ENCODE measurements at regions not wholly inside any gene's neighbourhood (a gene's known extent, or its start where the extent isn't known, plus 50 kb on each side); places are given as distances from the start of the nearest gene placed in this dataset.
"Not testable (repeated sequence)": the region's sequence is repeated elsewhere in the genome, so short reads cannot be mapped to it uniquely, and the experiment has no call there.

DNA sequence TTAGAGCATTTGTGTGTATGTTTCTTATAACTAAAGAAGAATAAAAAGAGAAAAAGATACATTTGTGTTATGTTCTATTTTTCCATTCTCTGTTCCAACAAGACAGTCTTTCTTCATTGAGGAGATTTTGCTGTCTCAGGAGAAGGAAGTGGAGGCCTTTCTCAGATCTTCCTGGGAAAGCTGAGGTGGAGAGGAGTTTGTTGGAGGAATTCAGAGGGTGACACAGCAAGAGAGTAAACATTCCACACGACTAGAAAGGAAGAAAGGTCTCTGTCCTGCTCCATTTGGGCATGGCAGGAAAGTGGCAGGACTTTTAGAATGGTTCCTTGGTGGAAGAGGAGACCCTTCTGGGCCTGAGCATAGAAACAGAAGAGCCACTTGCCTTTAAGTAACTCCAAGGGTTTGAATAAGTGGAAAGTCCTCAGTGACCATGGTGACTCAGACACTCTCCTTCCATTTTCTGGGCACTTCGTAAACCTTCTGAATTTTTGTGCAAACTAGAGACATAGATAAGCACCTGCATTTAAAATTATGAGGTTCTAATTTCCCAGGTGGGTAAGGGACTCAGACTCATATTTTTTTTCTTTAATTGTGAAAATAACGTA, 52.3 kb upstream of the COL5A2 start:
- no peak for DNase-seq

GRCh38 chr2:189232759-189233406, 53.3 kb upstream of the COL5A2 start:
- H3K27me3 Mint-ChIP-seq: no peaks in the 10 kb centered on the region
- no peak overlapping the region for H3K4me3 Mint-ChIP-seq
- no peak for DNase-seq
- no peaks in the 10 kb centered on the region for H3K9me3 Mint-ChIP-seq
- H3K27ac Mint-ChIP-seq: peak overlapping the region; percentile 52
- no peaks in the 10 kb centered on the region for H3K36me3 Mint-ChIP-seq
- H3K4me1 Mint-ChIP-seq: peaks cover 21% of the 10 kb centered on the region

More for the DNA sequence above, 52.3 kb upstream of the COL5A2 start:
- Mint-ChIP-seq H3K27ac (peak overlapping the region; percentile 62), H3K27me3 (no peaks in the 10 kb centered on the region), H3K9me3 (peaks cover 3% of the 10 kb centered on the region), H3K36me3 (no peaks in the 10 kb centered on the region), H3K4me1 (peaks cover 21% of the 10 kb centered on the region), H3K4me3 (no peak overlapping the region)

DNA sequence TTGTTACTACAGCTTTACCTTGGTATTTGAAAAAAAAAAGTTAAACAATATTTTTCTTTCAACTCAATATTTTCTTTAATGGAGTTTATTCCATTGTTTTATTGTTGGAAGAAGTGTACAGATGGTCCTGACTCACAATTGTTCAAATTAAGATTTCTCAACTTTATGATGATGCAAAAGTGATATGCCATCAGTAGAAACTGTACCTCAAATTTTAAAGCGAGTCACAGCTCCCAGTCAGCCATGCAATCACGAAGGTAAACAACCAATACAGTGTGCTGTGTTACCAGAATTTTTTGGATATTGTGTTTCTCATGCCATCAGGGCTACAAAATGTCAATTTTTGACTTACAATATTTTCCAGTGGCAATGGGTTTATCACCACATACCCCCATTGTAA, 54.0 kb upstream of the COL5A2 start:
- H3K4me3 Mint-ChIP-seq: no peak overlapping the region
- H3K27ac Mint-ChIP-seq: no peak overlapping the region
- no peak for DNase-seq
- peaks cover 2% of the 10 kb centered on the region for H3K9me3 Mint-ChIP-seq
- peaks cover 21% of the 10 kb centered on the region for H3K4me1 Mint-ChIP-seq
- peaks cover 5% of the 10 kb centered on the region for H3K36me3 Mint-ChIP-seq
- no peaks in the 10 kb centered on the region for H3K27me3 Mint-ChIP-seq

DNA sequence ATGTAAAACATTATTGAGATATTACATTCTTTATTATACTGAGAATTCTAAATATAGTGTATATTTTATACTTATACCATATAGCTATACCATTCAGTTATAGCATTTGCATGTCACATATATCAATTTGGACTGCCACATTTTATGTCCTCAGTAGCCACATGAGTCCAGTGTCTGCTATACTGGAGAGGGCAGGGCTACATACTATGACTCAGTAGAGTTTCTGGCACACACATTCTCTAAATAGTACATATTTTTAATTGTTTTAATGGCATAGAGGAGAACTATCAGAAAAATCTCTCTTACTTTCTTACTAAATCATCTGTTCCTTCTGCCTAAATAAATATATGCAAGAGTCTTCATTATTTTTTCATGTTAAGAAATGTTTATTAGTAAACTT, 55.4 kb upstream of the COL5A2 start:
- Mint-ChIP-seq H3K4me1 (peaks cover 21% of the 10 kb centered on the region), H3K36me3 (peaks cover 6% of the 10 kb centered on the region), H3K4me3 (no peak overlapping the region), H3K9me3 (peaks cover 3% of the 10 kb centered on the region), H3K27ac (no peak overlapping the region), H3K27me3 (no peaks in the 10 kb centered on the region)
- DNase-seq: no peak

GRCh38 chr2:189236066-189236465, 56.5 kb upstream of the COL5A2 start:
- peaks cover 8% of the 10 kb centered on the region for H3K36me3 Mint-ChIP-seq
- H3K27ac Mint-ChIP-seq: no peak overlapping the region
- peaks cover 3% of the 10 kb centered on the region for H3K9me3 Mint-ChIP-seq
- peaks cover 17% of the 10 kb centered on the region for H3K4me1 Mint-ChIP-seq
- DNase-seq: no peak
- H3K4me3 Mint-ChIP-seq: no peak overlapping the region
- H3K27me3 Mint-ChIP-seq: no peaks in the 10 kb centered on the region

DNA sequence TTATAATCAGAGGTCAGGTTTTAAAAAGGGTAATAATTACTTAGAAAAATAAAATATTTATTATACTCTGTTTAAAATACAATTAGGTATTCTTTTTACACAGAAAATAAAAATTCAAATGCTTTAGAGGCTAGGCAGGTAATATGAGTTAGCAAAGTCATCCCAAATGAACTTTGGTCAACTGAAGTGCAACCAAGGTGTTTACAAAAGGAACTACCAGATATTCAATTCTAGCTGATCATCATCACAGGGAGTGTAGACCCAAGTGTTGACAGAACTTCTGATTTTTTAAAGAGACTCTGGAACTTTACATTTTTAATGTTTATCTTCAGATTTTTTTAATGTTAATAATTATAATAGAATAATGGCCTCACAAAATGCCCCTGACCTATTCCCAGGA, 59.3 kb upstream of the COL5A2 start:
- Mint-ChIP-seq H3K4me3 (no peak overlapping the region), H3K27ac (no peak overlapping the region), H3K27me3 (no peaks in the 10 kb centered on the region), H3K36me3 (peaks cover 20% of the 10 kb centered on the region), H3K9me3 (peaks cover 10% of the 10 kb centered on the region), H3K4me1 (no peaks in the 10 kb centered on the region)
- no peak for DNase-seq

DNA sequence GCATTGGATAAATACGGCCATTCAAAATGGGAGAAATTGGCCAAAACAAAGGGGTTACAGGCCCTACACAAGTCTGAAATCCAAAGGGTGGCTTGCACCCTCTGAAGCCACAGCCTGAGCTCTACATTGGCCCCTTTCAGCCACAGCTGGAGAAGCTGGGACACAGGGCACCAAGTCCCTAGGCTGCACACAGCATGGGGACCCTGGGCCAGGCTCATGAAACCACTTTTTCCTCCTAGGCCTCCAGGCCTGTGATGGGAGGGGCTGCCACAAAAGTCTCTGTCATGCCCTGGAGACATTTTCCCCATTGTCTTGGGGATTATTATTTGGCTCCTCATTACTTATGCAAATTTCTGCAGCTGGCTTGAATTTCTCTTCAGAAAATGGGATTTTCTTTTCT, 64.3 kb upstream of the COL5A2 start:
- H3K9me3 Mint-ChIP-seq: peaks cover 14% of the 10 kb centered on the region
- not testable (repeated sequence) for H3K4me1 Mint-ChIP-seq, H3K27ac Mint-ChIP-seq, DNase-seq, H3K4me3 Mint-ChIP-seq, H3K27me3 Mint-ChIP-seq
- H3K36me3 Mint-ChIP-seq: peaks cover 21% of the 10 kb centered on the region

DNA sequence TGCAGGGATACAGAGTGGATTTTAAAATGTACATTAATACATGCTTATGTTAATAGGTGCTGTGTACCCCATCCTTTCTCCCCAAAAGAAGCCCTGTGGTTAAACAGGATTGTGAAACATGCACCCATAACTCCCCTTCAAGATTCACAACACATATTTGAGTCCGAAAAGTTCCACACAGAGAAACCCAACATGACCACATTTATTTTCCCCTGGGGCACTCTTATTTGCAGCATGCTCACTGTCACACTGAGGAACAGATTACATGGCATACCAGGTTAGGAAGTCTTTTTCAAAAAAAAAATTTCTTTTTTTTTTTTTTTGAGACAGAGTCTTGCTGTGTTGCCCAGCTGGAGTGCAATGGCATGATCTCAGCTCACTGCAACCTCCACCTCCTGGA, 67.7 kb upstream of the COL5A2 start:
- H3K27ac Mint-ChIP-seq: no peak overlapping the region
- peaks cover 19% of the 10 kb centered on the region for H3K36me3 Mint-ChIP-seq
- no peak overlapping the region for H3K4me3 Mint-ChIP-seq
- H3K27me3 Mint-ChIP-seq: no peaks in the 10 kb centered on the region
- no peak for DNase-seq
- peaks cover 17% of the 10 kb centered on the region for H3K9me3 Mint-ChIP-seq
- H3K4me1 Mint-ChIP-seq: peaks cover 1% of the 10 kb centered on the region

GRCh38 chr2:189248141-189248540, 68.6 kb upstream of the COL5A2 start:
- peaks cover 14% of the 10 kb centered on the region for H3K9me3 Mint-ChIP-seq

GRCh38 chr2:189249171-189249570, 69.6 kb upstream of the COL5A2 start:
- no peak overlapping the region for H3K4me3 Mint-ChIP-seq
- peaks cover 6% of the 10 kb centered on the region for H3K36me3 Mint-ChIP-seq
- H3K27ac Mint-ChIP-seq: no peak overlapping the region
- DNase-seq: no peak
- H3K27me3 Mint-ChIP-seq: no peaks in the 10 kb centered on the region
- H3K4me1 Mint-ChIP-seq: peaks cover 5% of the 10 kb centered on the region
- peaks cover 9% of the 10 kb centered on the region for H3K9me3 Mint-ChIP-seq

More at GRCh38 chr2:189248141-189248540, 68.6 kb upstream of the COL5A2 start:
- no peak for DNase-seq
- no peak overlapping the region for H3K27ac Mint-ChIP-seq
- no peaks in the 10 kb centered on the region for H3K27me3 Mint-ChIP-seq
- peaks cover 3% of the 10 kb centered on the region for H3K4me1 Mint-ChIP-seq
- peaks cover 13% of the 10 kb centered on the region for H3K36me3 Mint-ChIP-seq
- no peak overlapping the region for H3K4me3 Mint-ChIP-seq

GRCh38 chr2:189249901-189250300, 70.3 kb upstream of the COL5A2 start:
- DNase-seq: no peak
- H3K9me3 Mint-ChIP-seq: peaks cover 3% of the 10 kb centered on the region
- no peak overlapping the region for H3K27ac Mint-ChIP-seq
- no peak overlapping the region for H3K4me3 Mint-ChIP-seq
- no peaks in the 10 kb centered on the region for H3K27me3 Mint-ChIP-seq
- H3K36me3 Mint-ChIP-seq: no peaks in the 10 kb centered on the region
- peaks cover 5% of the 10 kb centered on the region for H3K4me1 Mint-ChIP-seq

DNA sequence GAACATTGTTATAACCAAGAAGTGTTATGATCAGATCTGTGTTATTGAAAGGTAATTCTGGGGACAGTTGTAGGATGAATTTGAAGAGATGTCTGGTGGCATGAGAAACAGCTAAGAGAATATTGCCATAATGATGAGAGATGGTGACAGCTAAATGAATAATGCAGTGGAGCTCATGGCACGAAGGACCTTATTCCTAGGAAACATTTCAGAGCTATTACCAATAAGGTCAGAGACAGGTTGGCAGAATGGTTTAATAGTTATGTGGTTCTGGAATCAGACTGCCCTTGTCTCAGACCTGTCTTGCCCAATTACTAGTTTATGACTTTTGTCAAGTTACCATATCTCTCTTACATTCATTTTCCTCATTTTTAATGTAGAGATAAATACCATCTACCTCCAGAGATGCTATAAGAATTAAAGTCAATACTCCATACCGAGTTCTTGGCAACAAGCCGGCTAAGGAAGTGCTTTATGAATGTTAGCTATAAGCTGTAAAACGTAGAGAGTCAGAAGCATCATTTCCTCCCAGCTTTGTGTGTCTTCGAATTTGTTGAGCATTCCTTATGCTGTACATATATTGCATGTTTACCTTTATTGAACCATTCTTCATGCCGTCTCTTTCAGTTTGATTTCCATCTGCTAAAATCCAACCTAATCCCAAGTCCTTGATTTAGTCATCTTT, 73.6 kb upstream of the COL5A2 start:
- H3K27me3 Mint-ChIP-seq: no peaks in the 10 kb centered on the region
- no peak overlapping the region for H3K4me3 Mint-ChIP-seq
- H3K27ac Mint-ChIP-seq: no peak overlapping the region
- no peak for DNase-seq
- H3K9me3 Mint-ChIP-seq: peaks cover 3% of the 10 kb centered on the region
- H3K36me3 Mint-ChIP-seq: peaks cover 4% of the 10 kb centered on the region
- peaks cover 13% of the 10 kb centered on the region for H3K4me1 Mint-ChIP-seq

DNA sequence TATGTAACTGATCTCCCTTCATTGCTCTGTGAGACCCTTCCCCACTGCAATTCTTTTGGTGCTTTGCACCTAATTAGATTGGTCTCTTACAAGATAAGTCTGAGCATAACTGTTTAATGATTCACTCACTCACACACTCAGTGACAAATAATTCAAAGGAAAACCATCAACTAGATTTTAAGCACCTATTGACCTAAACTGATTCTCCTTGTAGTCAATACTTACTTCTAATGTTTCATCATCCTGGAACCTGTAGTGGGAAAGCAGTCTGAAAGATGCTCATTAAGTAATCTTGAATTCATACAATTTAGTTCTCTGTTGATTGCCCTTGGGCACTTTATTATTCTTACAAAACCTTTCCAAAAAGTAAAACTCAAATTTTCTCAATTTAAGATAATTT, 74.3 kb upstream of the COL5A2 start:
- no peaks in the 10 kb centered on the region for H3K27me3 Mint-ChIP-seq
- no peak for DNase-seq
- no peak overlapping the region for H3K27ac Mint-ChIP-seq
- peaks cover 3% of the 10 kb centered on the region for H3K9me3 Mint-ChIP-seq
- peaks cover 4% of the 10 kb centered on the region for H3K36me3 Mint-ChIP-seq
- no peak overlapping the region for H3K4me3 Mint-ChIP-seq
- H3K4me1 Mint-ChIP-seq: peaks cover 14% of the 10 kb centered on the region

- no peak for DNase-seq
- Mint-ChIP-seq H3K4me3 (no peak overlapping the region), H3K27ac (no peak overlapping the region), H3K36me3 (peaks cover 7% of the 10 kb centered on the region), H3K4me1 (peaks cover 19% of the 10 kb centered on the region), H3K27me3 (no peaks in the 10 kb centered on the region), H3K9me3 (peaks cover 3% of the 10 kb centered on the region)
Observed at GRCh38 chr2:189254268-189254883, 74.8 kb upstream of the COL5A2 start.

DNA sequence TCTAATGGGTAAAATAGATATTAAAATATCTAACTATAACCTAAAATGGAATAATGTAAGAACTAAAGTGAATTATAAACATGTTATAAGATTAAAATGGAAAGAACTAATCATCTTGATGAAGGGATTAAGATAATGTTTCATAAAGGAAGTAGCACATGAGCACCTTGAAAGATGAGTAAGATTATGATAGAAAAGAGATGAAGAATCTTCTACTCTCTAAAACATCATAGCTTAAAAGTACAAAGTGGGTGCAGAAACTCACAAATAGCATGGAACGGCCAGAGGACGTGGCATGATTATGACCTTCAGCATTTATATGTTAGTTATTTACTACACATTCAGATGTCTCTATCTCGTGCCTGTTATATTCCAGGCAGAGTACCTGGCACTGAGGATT, 76.2 kb upstream of the COL5A2 start:
- peak overlapping the region; percentile 79 for H3K27ac Mint-ChIP-seq

More for the DNA sequence above, 76.2 kb upstream of the COL5A2 start:
- H3K4me1 Mint-ChIP-seq: peaks cover 28% of the 10 kb centered on the region
- H3K4me3 Mint-ChIP-seq: peak overlapping the region; percentile 10
- no peak for DNase-seq
- peaks cover 8% of the 10 kb centered on the region for H3K36me3 Mint-ChIP-seq
- peaks cover 3% of the 10 kb centered on the region for H3K9me3 Mint-ChIP-seq
- H3K27me3 Mint-ChIP-seq: no peaks in the 10 kb centered on the region
